B cell (primary cell): ENCODE measurements at regions not wholly inside any gene's neighbourhood (a gene's known extent, or its start where the extent isn't known, plus 50 kb on each side); places are given as distances from the start of the nearest gene placed in this dataset.
"Not testable (repeated sequence)": the region's sequence is repeated elsewhere in the genome, so short reads cannot be mapped to it uniquely, and the experiment has no call there.

Experiments
- ATAC-seq: fragments of 200-7000 bp; cut with Tn5 transposase; one replicate; pipeline ENCODE4 v1.10.0; 2021; ENCODE audit warnings: low read depth, mild to moderate bottlenecking, moderate number of reproducible peaks, moderate library complexity
- CTCF ChIA-PET: fragments of 350-600 bp; sonication (Branson Sonifier 250); formaldehyde crosslinking; loops from one replicate; lab custom pipeline; 2021; ENCODE audit warnings: antibody characterized with exemption, inconsistent platforms; lab: Charles Lee
- POLR2A ChIA-PET: fragments of 350-600 bp; sonication (Branson Sonifier 250); formaldehyde crosslinking; loops from one replicate; lab custom pipeline; 2021; ENCODE audit warnings: antibody characterized with exemption; lab: Charles Lee
- DNase-seq: peaks from one replicate; pipeline ENCODE4 v3.0.0; 2013
- H2AFZ ChIP-seq: 2 replicates; pipeline ENCODE4 v1.6.1; 2012; ENCODE audit warnings: mild to moderate bottlenecking, low read depth, low read length; ENCODE audit not compliant: insufficient read depth, poor library complexity, severe bottlenecking
- H3K27ac ChIP-seq, 2 donors: 1 replicate in 1 of 2; 2 replicates in 1 of 2; pipeline ENCODE4 v1.5.1; 2012 to 2013; ENCODE audit warnings: low read length in 2 of 2, mild to moderate bottlenecking in 2 of 2, moderate library complexity in 1 of 2
- H3K27me3 ChIP-seq, 4 experiments: fragments of 200-600 bp in 1 of 4; sonication (generic) in 1 of 4; replicated peaks in 1 of 4; 1 replicate in 2 of 4; 2 replicates in 2 of 4; pipeline versions ENCODE4 v1.6.1 to v1.7.0; 2013 to 2016; ENCODE audit warnings: low read length in 3 of 4, mild to moderate bottlenecking in 2 of 4, mixed read lengths in 1 of 4, moderate library complexity in 1 of 4; ENCODE audit not compliant: insufficient read depth in 4 of 4, control insufficient read depth in 3 of 4; ENCODE audit errors: control extremely low read depth in 1 of 4
- H3K36me3 ChIP-seq, 2 experiments: replicated peaks in 1 of 2; 1 replicate in 1 of 2; 2 replicates in 1 of 2; pipeline versions ENCODE4 v1.6.1 to v1.7.1; 2013; ENCODE audit warnings: low read length in 1 of 2; ENCODE audit not compliant: insufficient read depth in 2 of 2, control insufficient read depth in 1 of 2; ENCODE audit errors: control extremely low read depth in 1 of 2, extremely low read depth in 1 of 2
- H3K4me1 ChIP-seq, 2 donors: fragments of 200-600 bp in 1 of 2; sonication (generic) in 1 of 2; 1 replicate in 1 of 2; 2 replicates in 1 of 2; pipeline versions ENCODE4 v1.5.1 to v1.6.1; 2013 to 2017; ENCODE audit warnings: low read length in 2 of 2; ENCODE audit not compliant: control insufficient read depth in 2 of 2, insufficient read depth in 2 of 2
- H3K4me2 ChIP-seq: replicated peaks from 2 replicates; pipeline ENCODE3; 2012; ENCODE audit warnings: mild to moderate bottlenecking, low read depth, low read length; ENCODE audit not compliant: poor library complexity, severe bottlenecking
- H3K4me3 ChIP-seq, 5 experiments: fragments of 200-600 bp in 1 of 5; sonication (generic) in 1 of 5; 1 replicate in 3 of 5; 2 replicates in 2 of 5; pipeline versions ENCODE4 v1.5.1 to v1.7.0; 2011 to 2016; ENCODE audit warnings: low read length in 4 of 5, mild to moderate bottlenecking in 4 of 5, low read depth in 2 of 5, control low read depth in 1 of 5, moderate library complexity in 1 of 5; ENCODE audit not compliant: insufficient read depth in 1 of 5; ENCODE audit errors: control extremely low read depth in 1 of 5, extremely low read depth in 1 of 5
- H3K79me2 ChIP-seq: fragments of 200-600 bp; sonication (generic); one replicate; pipeline ENCODE4 v1.6.0; 2016; ENCODE audit warnings: low read length; ENCODE audit not compliant: control insufficient read depth, insufficient read depth
- H3K9ac ChIP-seq: fragments of 200-600 bp; sonication (generic); 2 replicates; pipeline ENCODE4 v1.6.1; 2017; ENCODE audit warnings: mild to moderate bottlenecking, low read length, moderate library complexity
- H3K9me3 ChIP-seq, 3 donors: one replicate each; pipeline versions ENCODE4 v1.6.1 to v1.7.1; 2013; ENCODE audit warnings: low read length in 2 of 3; ENCODE audit not compliant: control insufficient read depth in 2 of 3, insufficient read depth in 1 of 3; ENCODE audit errors: control extremely low read depth in 1 of 3
- H4K20me1 ChIP-seq: 2 replicates; pipeline ENCODE4 v1.6.0; 2012; ENCODE audit warnings: mild to moderate bottlenecking, low read length; ENCODE audit not compliant: insufficient read depth, control insufficient read depth, poor library complexity, severe bottlenecking
- H3K27ac Mint-ChIP-seq: one replicate; pipeline ENCODE4 v1.8.0; 2021; ENCODE audit warnings: mixed read lengths
- H3K27me3 Mint-ChIP-seq: one replicate; pipeline ENCODE4 v1.8.0; 2021; ENCODE audit warnings: mixed read lengths
- H3K4me1 Mint-ChIP-seq: one replicate; pipeline ENCODE4 v1.8.0; 2021; ENCODE audit warnings: mixed read lengths
- H3K4me3 Mint-ChIP-seq: one replicate; pipeline ENCODE4 v1.8.0; 2021; ENCODE audit warnings: mixed read lengths
- H3K9me3 Mint-ChIP-seq: one replicate; pipeline ENCODE4 v1.8.0; 2022; ENCODE audit warnings: mixed read lengths; ENCODE audit not compliant: insufficient read depth
- WGBS: methylation state at CpG from one replicate; pipeline ENCODE4 v1.1.5; 2013; ENCODE audit warnings: missing lambda C conversion rate; ENCODE audit not compliant: insufficient coverage; 5-methylcytosine and 5-hydroxymethylcytosine counted together
- intact Hi-C: fragments of 100-400 bp; cut with micrococcal nuclease; formaldehyde crosslinking; loops from one replicate; pipeline ENCODE4 v1.10.0; 2022

DNA sequence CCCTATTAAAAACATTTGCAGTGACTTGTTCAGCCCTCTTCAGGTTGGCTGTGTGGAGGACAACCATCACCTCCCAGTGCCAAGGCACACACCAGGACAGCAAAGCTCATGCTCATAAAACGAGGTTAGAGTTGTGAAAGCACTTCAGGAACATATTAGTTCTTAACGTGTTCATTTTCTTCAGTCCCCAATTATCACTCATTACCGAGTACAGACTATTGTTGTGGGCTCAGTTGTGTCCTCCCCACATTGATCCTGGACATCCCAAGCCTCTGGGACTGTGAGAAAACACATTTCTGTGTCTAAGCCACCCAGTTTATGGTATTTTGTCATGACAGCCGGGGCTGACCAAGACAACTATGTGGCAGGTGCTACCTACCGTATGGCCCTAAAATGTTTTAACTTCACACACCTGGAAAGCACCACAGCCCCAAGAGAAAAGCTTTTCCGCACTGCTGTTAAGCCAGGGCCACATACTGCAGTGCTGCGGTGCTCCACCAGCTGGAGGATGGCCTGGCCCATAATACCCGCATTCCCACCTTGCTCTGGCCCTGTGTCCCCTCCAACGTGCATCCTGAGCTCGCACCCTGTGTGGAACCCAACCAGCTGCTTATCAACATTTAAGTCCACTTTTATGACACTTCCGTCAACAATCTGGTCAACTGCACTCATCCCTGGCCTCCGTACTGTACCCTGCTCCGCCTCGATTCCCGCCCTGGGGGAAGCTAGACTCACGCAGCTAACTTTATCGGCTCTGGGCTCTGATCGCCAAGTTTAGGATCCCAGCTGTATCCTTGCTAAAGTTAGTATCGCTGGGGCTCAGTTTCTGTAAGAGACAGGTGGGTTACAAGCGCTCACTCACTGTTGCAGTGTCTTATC lies 160.6 kb downstream of the KLRB1 start:
- Histone ChIP-seq H2AFZ (peak overlapping the region; percentile 92), H3K9ac (peak overlapping the region; percentile 78), H3K4me3 (peak overlapping the region in 4 of 5 experiments; percentile 53 to 83 (median 74))
- Mint-ChIP-seq H3K27ac (peak overlapping the region; percentile 37), H3K4me3 (peak overlapping the region; percentile 98), H3K4me1 (peaks cover 17% of the 10 kb centered on the region)
- CTCF ChIA-PET, H3K27me3 ChIP-seq, H3K36me3 ChIP-seq, intact Hi-C loops, H3K9me3 ChIP-seq, POLR2A ChIA-PET, H4K20me1 ChIP-seq, H3K4me1 ChIP-seq, H3K4me2 ChIP-seq, H3K79me2 ChIP-seq, H3K27ac ChIP-seq, DNase-seq, H3K27me3 Mint-ChIP-seq, H3K9me3 Mint-ChIP-seq: not testable (repeated sequence)
- WGBS: 5% methylated on average over 4 of the region's 20 CpGs
- ATAC-seq: peak; percentile 6

DNA sequence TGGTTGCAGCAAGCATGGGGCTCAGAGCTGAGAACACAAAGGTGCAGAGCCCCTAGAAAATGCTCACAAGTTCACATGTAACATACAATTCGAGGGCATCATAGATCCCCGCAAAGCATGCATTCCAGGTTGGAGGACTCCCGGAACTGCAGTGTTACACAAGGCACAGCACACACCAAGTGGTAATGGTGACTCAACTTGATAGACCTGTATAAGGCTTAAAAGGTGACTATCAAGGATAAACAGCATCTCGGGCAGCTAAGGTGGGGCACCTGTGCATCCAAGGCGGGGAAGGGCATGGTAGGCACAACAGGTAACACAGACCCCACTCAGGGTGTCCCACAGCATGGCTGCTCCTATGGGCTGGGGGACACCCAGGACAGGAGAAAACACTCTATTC lies 167.3 kb downstream of the KLRB1 start:
- intact Hi-C loops, H4K20me1 ChIP-seq, H3K27ac ChIP-seq, H3K4me3 ChIP-seq, CTCF ChIA-PET, H3K4me1 ChIP-seq, H3K9ac ChIP-seq, DNase-seq, H3K27me3 ChIP-seq, ATAC-seq, POLR2A ChIA-PET, H3K9me3 Mint-ChIP-seq, H2AFZ ChIP-seq, H3K27me3 Mint-ChIP-seq, H3K36me3 ChIP-seq, H3K4me3 Mint-ChIP-seq, H3K27ac Mint-ChIP-seq, H3K4me1 Mint-ChIP-seq, H3K79me2 ChIP-seq, H3K9me3 ChIP-seq, H3K4me2 ChIP-seq: not testable (repeated sequence)
- WGBS: no CpG with 5 or more reads among the region's 5 CpGs

DNA sequence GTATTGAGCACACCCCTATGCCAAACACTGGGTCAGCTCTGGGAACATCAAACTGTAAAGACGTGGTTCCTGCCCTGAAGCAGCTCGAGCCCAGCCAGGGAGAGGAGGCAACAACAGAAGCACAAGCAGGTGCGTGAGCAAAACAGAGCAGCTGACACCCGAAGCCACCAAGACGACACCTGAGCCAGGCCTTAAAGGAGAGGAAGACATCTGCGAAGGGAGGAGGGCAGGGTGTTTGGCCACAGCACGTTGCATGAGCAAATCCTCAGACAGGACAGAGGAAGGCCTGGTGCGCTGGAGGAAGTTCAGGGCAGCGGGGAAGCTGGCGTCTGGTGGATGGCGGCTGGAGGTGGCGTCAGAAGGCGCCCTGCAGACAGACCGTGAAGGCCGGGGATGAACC lies 172.0 kb downstream of the KLRB1 start:
- WGBS: no CpG with 5 or more reads among the region's 15 CpGs
- H3K27me3 Mint-ChIP-seq, H3K27ac ChIP-seq, H3K4me1 ChIP-seq, H2AFZ ChIP-seq, CTCF ChIA-PET, H3K4me1 Mint-ChIP-seq, H3K9me3 Mint-ChIP-seq, ATAC-seq, H3K79me2 ChIP-seq, H3K9ac ChIP-seq, H3K4me3 ChIP-seq, H3K36me3 ChIP-seq, H3K27me3 ChIP-seq, H3K9me3 ChIP-seq, H3K4me2 ChIP-seq, H3K27ac Mint-ChIP-seq, DNase-seq, POLR2A ChIA-PET, H3K4me3 Mint-ChIP-seq, intact Hi-C loops, H4K20me1 ChIP-seq: not testable (repeated sequence)

DNA sequence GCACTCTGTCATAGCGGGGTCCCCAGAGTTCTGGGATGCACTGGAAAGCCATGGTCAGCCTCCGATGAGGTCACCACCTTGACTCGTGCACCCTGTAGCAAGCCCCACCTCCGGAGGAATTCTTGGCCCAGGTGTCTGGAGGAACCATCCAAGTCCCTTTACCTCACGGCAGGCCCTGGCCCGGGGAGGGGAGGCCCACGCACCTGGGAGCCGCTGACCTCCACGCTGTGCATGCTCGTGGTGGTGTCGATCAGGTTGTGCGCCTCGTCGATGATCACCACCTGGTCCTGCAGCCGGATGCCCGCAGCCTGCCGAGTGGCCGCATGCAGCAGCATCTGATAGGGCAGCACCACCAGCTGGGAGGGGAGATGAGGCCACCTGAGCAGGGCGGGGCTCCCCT lies 177.3 kb downstream of the KLRB1 start:
- H3K9ac ChIP-seq, H3K9me3 Mint-ChIP-seq, H3K4me3 ChIP-seq, H3K9me3 ChIP-seq, H3K27me3 ChIP-seq, intact Hi-C loops, H3K4me1 ChIP-seq, H3K36me3 ChIP-seq, H3K4me3 Mint-ChIP-seq, DNase-seq, H2AFZ ChIP-seq, H4K20me1 ChIP-seq, ATAC-seq, H3K27me3 Mint-ChIP-seq, H3K4me1 Mint-ChIP-seq, CTCF ChIA-PET, POLR2A ChIA-PET, H3K27ac Mint-ChIP-seq, H3K4me2 ChIP-seq, H3K79me2 ChIP-seq, H3K27ac ChIP-seq: not testable (repeated sequence)
- WGBS: no CpG with 5 or more reads among the region's 19 CpGs
